Neural cell (in vitro differentiated cells): ENCODE measurements at regions not wholly inside any gene's neighbourhood (a gene's known extent, or its start where the extent isn't known, plus 50 kb on each side); places are given as distances from the start of the nearest gene placed in this dataset.

Source experiments
- H2AFZ ChIP-seq: fragments of 200-600, 300-800 bp; sonication (generic), shearing (Covaris generic); 2 replicates; pipeline ENCODE4 v1.6.0; 2014; ENCODE audit warnings: low read depth, mild to moderate bottlenecking, antibody characterized with exemption, low read length, moderate library complexity
- H3F3A ChIP-seq: fragments of 200-600 bp; shearing (Covaris generic); 2 replicates; pipeline ENCODE4 v1.6.1; 2016; ENCODE audit warnings: mild to moderate bottlenecking, moderate library complexity, mixed read lengths, antibody characterized with exemption, low read length; ENCODE audit not compliant: insufficient read depth, poor library complexity, severe bottlenecking
- H3K27ac ChIP-seq: fragments of 200-600, 300-800 bp; sonication (generic), shearing (Covaris generic); 2 replicates; pipeline ENCODE4 v1.5.1; 2014; ENCODE audit warnings: mild to moderate bottlenecking, low read length, moderate library complexity
- H3K27me3 ChIP-seq: fragments of 300-800, 200-600 bp; sonication (generic), shearing (Covaris generic); 2 replicates; pipeline ENCODE4 v1.6.0; 2014; ENCODE audit warnings: mild to moderate bottlenecking, low read depth, low read length, moderate library complexity; ENCODE audit not compliant: insufficient read depth
- H3K36me3 ChIP-seq: fragments of 300-800, 200-600 bp; sonication (generic), shearing (Covaris generic); 2 replicates; pipeline ENCODE4 v1.5.1; 2014; ENCODE audit warnings: mild to moderate bottlenecking, antibody characterized with exemption, low read length, moderate library complexity; ENCODE audit not compliant: insufficient read depth
- H3K4me2 ChIP-seq: fragments of 300-800, 200-600 bp; sonication (generic), shearing (Covaris generic); 2 replicates; pipeline ENCODE4 v1.6.0; 2014; ENCODE audit warnings: mild to moderate bottlenecking, low read length
- H3K4me3 ChIP-seq: fragments of 300-800, 200-600 bp; sonication (generic), shearing (Covaris generic); 2 replicates; pipeline ENCODE4 v1.5.1; 2014; ENCODE audit warnings: mild to moderate bottlenecking, low read length, moderate library complexity
- H3K79me2 ChIP-seq: fragments of 200-600 bp; shearing (Covaris generic); replicated peaks from 2 replicates; pipeline ENCODE4 v1.6.0; 2014; ENCODE audit warnings: mild to moderate bottlenecking, low read length, moderate library complexity; ENCODE audit not compliant: insufficient read depth
- H3K9ac ChIP-seq: fragments of 300-800, 200-600 bp; sonication (generic), shearing (Covaris generic); 2 replicates; pipeline ENCODE4 v1.6.1; 2016; ENCODE audit warnings: mild to moderate bottlenecking, low read length, mixed read lengths
- H3K9me2 ChIP-seq: fragments of 200-600 bp; shearing (Covaris generic); 2 replicates; pipeline ENCODE4 v1.6.1; 2016; ENCODE audit warnings: mild to moderate bottlenecking, low read length, mixed read lengths; ENCODE audit not compliant: insufficient read depth
- H3K9me3 ChIP-seq: fragments of 200-600, 300-800 bp; sonication (generic), shearing (Covaris generic); 2 replicates; pipeline ENCODE4 v1.6.1; 2016; ENCODE audit warnings: mild to moderate bottlenecking, mixed run types, low read length, moderate library complexity, mixed read lengths
- H4K20me1 ChIP-seq: fragments of 200-600 bp; shearing (Covaris generic); 2 replicates; pipeline ENCODE4 v1.6.1; 2016; ENCODE audit warnings: mild to moderate bottlenecking, mixed run types; ENCODE audit not compliant: insufficient read depth
- CTCF ChIP-seq: fragments of 450-650 bp; IDR thresholded peaks from 2 replicates; pipeline ENCODE4 v1.5.1; 2014; ENCODE audit warnings: antibody characterized with exemption, mild to moderate bottlenecking, moderate library complexity; ENCODE audit not compliant: poor library complexity, severe bottlenecking
- EP300 ChIP-seq: fragments of 450-650 bp; conservative IDR thresholded peaks from 2 replicates; pipeline ENCODE4 v1.6.1; 2014; ENCODE audit warnings: antibody characterized with exemption, mild to moderate bottlenecking, moderate library complexity; ENCODE audit not compliant: poor library complexity, severe bottlenecking
- EZH2 ChIP-seq: fragments of 200-600, 300-800 bp; shearing (Covaris generic), sonication (generic); IDR thresholded peaks from 2 replicates; pipeline ENCODE4 v1.6.1; 2014; ENCODE audit warnings: antibody characterized with exemption, low read length, borderline replicate concordance, mild to moderate bottlenecking; ENCODE audit not compliant: insufficient read depth, poor library complexity, severe bottlenecking
- MXI1 ChIP-seq: fragments of 450-650 bp; conservative IDR thresholded peaks from 2 replicates; pipeline ENCODE4 v1.6.1; 2014; ENCODE audit warnings: antibody characterized with exemption, mild to moderate bottlenecking; ENCODE audit not compliant: poor library complexity, severe bottlenecking
- POLR2AphosphoS5 ChIP-seq: IDR thresholded peaks from 2 replicates; pipeline ENCODE4 v1.6.1; 2012
- RAD21 ChIP-seq: fragments of 450-650 bp; conservative IDR thresholded peaks from 2 replicates; pipeline ENCODE4 v1.6.1; 2014; ENCODE audit warnings: antibody characterized with exemption, mild to moderate bottlenecking, moderate library complexity
- REST ChIP-seq: IDR thresholded peaks from 2 replicates; pipeline ENCODE4 v1.6.1; 2012; ENCODE audit warnings: borderline replicate concordance
- SMC3 ChIP-seq: fragments of 450-650 bp; conservative IDR thresholded peaks from 2 replicates; pipeline ENCODE4 v1.6.1; 2014; ENCODE audit warnings: antibody characterized with exemption, mild to moderate bottlenecking, moderate library complexity; ENCODE audit not compliant: poor library complexity
- TAF1 ChIP-seq: IDR thresholded peaks from 2 replicates; pipeline ENCODE4 v1.6.1; 2012; ENCODE audit warnings: low read depth

DNA sequence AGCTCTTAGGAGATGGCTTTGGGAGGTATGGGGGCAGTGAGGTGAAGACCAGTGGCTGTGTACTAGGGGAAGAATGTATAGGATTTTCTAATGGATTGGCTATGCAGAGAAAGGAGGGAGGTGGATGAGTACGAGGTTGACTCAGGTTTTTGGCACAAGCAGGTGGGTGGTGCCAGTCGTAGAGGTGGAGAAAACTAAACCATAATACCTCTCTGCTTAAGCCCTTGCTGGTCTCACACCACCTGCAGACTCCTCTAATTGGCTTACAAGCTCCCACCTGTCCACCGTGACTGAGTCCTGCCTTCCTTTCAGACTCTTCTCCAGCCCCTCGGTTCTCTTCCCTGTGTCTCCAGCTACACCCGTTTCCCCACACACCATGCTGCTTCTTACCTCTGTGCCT is 521.7 kb upstream of the CLINT1 start:
- H3K4me2 ChIP-seq: no peak overlapping the region
- no peaks in the 10 kb centered on the region for H3K27me3 ChIP-seq
- no peaks in the 10 kb centered on the region for H3F3A ChIP-seq
- no peaks in the 10 kb centered on the region for H3K9me3 ChIP-seq
- H3K9me2 ChIP-seq: no peaks in the 10 kb centered on the region
- no peak overlapping the region for H2AFZ ChIP-seq
- H4K20me1 ChIP-seq: no peaks in the 10 kb centered on the region
- H3K27ac ChIP-seq: no peak overlapping the region
- no peaks in the 10 kb centered on the region for H3K36me3 ChIP-seq
- no peaks in the 10 kb centered on the region for H3K79me2 ChIP-seq
- H3K9ac ChIP-seq: no peak overlapping the region
- H3K4me3 ChIP-seq: no peak overlapping the region
- TF ChIP-seq REST (no peak), MXI1 (no peak), EP300 (no peak), EZH2 (no peak), RAD21 (no peak), TAF1 (no peak), SMC3 (no peak), POLR2AphosphoS5 (no peak)

DNA sequence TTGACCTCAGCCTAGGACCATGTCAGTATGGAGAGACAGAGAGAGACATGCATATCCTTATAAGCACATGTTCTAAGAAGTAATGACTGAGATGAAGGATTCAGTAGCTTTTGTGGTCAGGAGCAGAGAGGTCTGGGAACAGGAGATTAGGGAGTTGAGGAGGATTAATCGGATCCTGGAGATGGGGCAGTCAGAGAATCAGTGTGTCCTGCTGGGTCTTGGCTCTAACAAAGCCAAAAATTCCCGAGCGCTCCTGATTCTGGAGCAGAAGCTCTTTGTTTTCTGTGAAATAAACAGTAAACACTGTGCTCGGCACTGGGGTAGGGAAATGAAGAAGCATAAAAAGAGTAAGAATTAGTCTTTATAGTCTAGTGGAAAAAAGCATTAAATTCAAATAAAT is 520.0 kb upstream of the CLINT1 start:
- Histone ChIP-seq H3K4me2 (no peak overlapping the region), H3K9ac (no peak overlapping the region), H3K79me2 (no peaks in the 10 kb centered on the region), H3K4me3 (no peak overlapping the region), H2AFZ (no peak overlapping the region), H3K9me3 (no peaks in the 10 kb centered on the region), H3F3A (no peaks in the 10 kb centered on the region), H3K36me3 (no peaks in the 10 kb centered on the region), H3K27me3 (no peaks in the 10 kb centered on the region), H3K9me2 (no peaks in the 10 kb centered on the region), H3K27ac (no peak overlapping the region), H4K20me1 (no peaks in the 10 kb centered on the region)
- TF ChIP-seq POLR2AphosphoS5: no peak
- no peak for TF ChIP-seq CTCF
- TF ChIP-seq MXI1: no peak
- TF ChIP-seq EP300: no peak
- no peak for TF ChIP-seq TAF1
- TF ChIP-seq REST: no peak
- no peak for TF ChIP-seq RAD21
